KBM-7 (cell line): ENCODE measurements at regions not wholly inside any gene's neighbourhood (a gene's known extent, or its start where the extent isn't known, plus 50 kb on each side); places are given as distances from the start of the nearest gene placed in this dataset.
A peak's percentile ranks its signal among the peaks of the same experiment; 100 is the strongest.

ENCODE experiments used
- DNase-seq: peaks from one replicate; pipeline ENCODE4 v3.0.0-alpha.2; 2015
- in situ Hi-C: fragments of 300-500 bp; cut with MboI; formaldehyde crosslinking; loops from 2 replicates; pipeline ENCODE4 v1.14.3; 2020; ENCODE audit warnings: low sequenced_read_pairs, low pct_unique_long_range_greater_than_20kb, mixed read lengths

DNA sequence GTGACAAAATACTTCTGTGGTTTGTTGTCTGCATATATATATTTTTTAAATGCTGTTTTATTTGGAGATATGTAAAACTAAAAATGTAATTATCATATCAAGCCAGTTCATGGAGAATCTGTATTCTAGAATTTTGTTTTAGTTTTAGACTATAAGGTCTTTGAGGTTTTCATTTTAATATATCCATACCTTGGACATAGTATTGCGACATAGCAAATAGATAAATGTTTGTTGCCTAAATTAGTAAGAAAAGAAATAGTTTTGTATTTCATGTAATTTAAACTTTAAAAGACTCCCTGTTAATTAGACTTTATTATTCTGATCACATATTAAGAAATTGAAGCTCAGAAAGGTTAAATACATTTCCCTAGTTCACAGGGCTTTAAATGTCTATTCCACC lies 472.9 kb downstream of the GBA3 start:
- DNase-seq: no peak
- in situ Hi-C loops: no loop called here

DNA sequence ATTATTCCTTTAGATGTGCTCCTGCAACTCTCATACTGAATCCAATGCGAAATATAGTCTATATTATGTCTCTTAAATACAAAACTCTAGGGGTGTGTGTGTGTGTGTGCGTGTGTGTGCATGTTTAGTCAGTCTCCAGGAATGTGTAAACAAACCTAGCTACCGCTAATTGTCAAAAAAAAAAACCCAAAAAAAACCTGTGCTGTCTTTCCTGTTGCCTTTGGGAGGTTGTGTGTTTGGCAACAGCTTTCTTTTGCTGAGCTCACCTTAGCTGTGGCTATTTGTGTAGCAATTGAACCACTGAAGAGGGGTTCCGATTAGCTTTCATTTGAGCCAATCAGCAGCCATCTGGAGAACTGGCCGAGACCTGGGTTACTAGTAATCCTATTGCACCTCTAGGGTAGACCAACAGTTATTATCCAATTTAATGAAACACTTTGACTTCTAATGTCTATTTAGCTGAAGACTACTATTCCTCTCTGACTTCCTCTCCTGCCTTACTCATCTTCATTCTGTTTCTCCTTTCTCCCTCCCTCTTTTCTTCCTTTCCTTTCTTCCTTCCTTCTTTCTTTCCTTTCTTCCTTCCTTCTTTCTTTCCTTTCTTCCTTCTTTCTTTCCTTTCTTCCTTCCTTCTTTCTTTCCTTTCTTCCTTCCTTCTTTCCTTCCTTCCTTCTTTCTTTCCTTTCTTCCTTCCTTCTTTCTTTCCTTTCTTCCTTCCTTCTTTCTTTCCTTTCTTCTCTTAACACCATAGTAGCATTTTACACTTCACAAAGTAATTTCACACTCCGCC lies 471.1 kb downstream of the GBA3 start:
- in situ Hi-C loops: no loop called here
- no peak for DNase-seq

DNA sequence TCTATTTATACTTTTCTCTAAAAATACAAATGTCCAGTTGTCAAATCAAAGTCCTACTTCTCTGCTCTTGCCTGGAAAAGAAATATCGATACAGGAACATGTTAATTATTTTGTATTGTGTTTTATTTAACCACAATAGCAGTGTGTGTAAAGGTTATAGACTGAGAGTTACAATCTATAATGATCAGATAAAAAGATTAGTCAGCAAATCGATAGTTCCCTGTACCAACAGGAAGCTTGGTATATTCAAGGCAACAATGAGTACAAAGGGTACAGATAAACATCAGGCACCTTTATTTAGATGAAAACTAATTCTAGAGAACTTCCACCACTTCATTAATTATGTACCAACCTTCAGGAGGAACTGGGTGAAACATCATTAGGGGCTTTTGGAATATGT lies 469.5 kb downstream of the GBA3 start:
- DNase-seq: no peak
- in situ Hi-C loops: no loop called here

DNA sequence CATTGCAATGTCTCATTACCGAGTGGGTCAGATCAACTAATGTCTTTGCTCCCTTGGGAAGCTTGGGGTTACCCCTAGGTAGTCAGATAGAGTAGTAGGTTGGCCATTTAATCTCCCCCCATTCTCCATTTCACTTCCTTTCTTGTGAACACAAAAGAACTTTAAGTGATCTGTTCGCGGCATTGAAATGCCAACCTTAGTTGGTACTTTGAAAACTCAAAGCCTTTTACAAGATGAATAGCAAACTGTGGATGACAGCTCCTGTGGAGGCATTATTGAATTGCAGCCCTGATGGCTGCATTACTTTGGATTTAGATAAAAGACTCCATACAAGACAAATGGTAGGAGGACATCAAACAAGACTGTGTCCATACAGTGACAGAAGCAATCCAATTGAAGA lies 469.1 kb downstream of the GBA3 start:
- in situ Hi-C loops: no loop called here
- no peak for DNase-seq

DNA sequence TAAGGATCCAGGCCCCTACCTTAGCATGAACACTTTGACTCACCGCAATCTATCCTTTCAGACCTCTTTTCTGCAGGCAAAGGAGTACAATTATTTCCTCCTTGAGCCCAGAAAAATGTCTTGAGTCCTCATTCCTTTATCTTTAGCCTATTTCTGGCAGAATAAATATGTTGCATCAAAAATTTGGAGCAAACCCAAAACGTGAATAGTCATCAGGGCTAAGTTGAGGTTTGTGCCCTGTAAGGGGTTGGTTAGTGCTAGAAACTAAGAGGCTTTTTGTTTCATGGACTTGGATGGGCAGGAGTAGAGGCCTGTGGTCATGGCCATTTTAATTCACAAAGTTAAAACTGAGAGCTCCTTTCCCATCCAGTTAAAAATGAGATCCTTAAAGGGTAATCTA lies 460.3 kb downstream of the GBA3 start:
- in situ Hi-C loops: no loop called here
- DNase-seq: no peak

DNA sequence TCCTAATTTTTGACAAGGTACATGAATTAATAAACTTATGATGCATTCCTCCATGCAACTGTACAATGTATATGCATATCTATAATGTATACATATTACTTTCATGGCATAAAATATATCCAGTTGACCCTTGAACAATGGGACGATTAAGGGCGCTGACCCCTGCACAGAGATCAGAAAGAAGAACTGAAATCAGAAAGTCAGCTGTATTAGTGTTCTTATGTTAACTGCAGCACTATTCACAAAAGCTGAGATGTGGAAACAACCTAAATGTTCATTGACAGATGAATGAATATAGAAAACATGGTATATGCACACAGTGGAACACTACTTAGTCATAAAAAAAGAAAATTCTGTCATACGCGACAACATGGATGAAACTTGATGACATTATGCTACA lies 457.1 kb downstream of the GBA3 start:
- in situ Hi-C loops: no loop called here

DNA sequence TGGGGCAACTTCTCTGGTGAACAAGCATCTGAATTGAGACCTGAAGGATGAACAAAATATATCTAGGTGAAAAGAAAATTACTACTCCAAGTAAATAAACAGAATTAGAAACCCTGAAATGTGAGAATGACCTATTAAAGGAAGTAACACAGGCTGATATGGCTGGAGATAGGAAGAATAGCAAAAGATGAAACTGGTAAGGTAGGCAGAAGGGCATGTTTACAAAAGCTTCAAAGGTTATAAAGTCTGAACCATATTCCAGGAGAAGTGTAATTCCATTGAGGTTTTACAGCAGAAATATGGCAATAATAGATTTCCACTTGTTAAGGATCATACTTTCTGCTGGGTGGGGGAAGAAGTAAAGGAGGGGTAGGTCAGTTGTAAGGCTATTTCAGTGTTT lies 452.0 kb downstream of the GBA3 start:
- DNase-seq: no peak
- in situ Hi-C loops: no loop called here

More for the DNA sequence above, 457.1 kb downstream of the GBA3 start:
- DNase-seq: no peak

DNA sequence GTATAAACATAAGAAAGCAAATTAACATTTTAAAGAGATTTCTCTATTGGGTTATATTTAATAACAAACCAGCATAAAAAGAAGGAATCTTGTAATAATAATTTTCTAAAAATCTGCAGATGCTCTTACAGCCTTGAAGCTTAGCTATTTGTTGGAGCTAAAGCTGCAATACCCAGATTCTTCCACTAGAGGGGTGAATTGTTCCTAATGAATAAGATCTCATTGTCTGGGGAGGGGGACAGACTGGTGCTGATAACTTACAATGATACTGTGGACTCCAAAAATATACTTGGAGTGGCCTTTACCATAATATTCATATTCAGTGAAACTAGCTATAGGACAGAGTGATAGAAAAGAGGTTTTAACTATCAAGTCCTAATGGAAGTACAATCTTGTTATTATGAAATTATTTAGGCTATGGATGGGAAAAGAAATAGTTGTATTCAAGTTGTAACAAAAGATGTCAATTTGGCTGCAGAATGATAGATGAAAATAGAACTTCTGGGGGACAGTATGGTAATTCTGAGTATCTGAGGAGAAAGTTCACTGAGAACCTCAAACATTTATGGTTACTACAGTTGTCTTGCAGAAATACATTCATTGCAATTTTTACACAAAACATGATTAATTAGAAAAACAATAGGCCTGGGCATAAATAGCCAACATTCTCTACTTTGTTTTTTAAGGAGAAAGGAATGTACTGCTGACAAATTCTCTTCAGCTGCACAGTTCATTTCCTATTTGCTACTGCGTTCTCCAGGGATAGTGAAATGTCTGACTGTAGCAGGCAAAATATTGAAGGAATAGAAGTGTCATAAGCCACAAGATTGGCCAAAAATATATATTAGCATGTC lies 443.3 kb downstream of the GBA3 start:
- DNase-seq: peak; percentile 37
- in situ Hi-C loops: no loop called here

DNA sequence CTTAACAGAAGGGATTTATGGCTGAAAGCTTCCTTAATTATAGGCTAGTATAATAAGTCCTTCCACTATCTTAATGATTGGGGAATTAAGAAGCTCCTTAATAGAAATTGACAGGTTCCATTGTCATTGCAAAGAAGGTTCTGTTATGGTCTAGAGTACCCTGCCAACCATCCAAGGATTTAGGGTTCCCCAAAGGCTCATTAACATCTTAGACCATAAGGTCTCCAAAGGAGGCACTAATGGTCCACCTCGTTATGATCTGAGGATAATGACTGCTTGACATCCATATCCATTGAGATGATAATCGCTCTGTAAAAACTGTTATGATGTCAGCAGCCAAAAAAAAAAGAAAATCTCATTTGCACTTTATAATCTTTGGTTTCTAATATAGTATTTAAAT lies 441.6 kb downstream of the GBA3 start:
- in situ Hi-C loops: no loop called here
- no peak for DNase-seq

DNA sequence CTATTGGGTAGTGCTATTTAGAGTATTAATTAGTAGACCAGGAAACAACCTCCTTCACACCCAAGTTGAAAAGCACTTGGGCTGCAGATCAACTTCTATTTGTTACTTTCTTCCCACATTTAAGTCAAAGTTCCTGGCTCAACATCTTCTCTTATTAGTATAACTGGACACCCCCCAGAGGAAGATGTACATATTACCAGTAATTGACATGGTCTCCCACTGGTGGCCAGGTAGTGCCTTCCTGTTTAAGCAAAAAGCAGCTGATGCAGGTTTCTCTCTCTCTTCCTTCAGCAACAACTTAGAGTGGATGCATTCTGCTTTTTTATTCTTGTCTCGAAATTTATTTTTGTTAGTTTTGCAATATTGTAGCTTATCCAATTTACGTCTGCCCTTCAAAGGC lies 438.1 kb downstream of the GBA3 start:
- in situ Hi-C loops: no loop called here
- no peak for DNase-seq

DNA sequence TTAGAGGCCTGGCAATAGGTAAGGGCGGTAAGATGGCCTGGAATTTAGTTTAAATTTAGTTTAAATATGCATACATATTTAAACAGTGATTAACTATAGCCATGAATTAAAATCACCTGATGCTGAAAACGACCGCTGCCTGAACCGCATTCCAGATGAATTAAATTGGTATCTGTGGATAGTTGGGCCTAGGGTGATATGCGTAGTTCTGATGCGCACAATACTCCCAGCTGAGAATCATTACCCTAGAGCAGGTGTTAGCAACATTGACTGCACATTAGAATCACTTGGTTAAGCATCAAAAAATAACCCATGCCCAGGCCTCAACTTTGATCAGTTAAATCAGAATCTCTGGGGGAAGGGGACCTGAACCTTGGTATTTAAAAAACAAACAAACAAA lies 432.4 kb downstream of the GBA3 start:
- in situ Hi-C loops: no loop called here
- no peak for DNase-seq

DNA sequence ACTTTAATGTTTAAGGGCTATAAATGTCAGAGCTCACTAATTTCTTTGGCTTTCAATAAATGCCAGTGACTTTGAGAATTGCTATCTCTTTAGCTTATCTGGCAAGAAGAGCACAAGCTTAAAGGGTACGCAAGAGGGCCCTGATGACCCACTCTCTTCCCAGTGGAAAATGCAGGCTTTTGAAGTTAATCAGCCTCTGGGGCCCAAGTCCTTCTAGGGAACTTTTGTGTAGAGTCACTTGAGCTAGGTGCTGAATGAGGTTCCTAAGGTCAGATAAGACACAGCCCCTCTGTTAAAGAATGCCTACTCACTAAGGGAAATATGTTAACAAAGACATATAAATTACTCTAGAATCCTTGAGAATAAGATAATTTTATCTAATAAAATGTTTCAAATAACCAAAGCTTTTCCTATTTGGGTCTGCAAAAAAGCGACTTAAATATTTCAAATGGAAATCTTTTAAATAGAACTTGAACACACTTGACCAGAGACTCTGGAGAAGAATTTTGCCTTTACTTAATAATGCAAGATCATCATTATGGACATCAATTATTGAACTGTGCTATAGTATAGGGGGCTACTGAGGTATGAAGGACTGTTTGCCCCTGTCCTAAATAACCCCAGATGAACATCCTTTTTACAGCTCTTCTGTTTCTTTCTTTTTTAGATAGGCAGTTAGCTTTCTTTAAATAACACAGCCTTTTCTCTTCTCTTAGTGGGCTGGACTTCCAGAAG lies 430.1 kb downstream of the GBA3 start:
- no peak for DNase-seq
- in situ Hi-C loops: no loop called here

DNA sequence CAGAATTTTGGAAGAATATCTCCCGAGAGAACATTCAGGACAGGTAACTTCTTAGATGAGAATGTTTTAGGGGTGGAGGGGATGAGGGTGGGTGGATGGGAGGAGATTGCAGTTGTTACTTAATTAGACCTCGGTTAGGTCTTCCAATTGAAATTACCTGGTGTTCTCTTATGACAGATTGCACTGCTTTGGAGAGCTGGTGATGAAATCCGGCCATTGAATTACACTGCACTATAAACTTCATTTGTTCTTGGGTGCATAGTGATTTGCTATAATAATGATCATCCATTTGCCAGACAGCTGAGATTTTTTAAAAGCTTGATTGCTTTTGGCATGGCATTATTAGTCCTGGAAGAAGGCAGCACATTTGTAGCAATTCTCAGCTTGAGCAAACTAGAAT lies 427.6 kb downstream of the GBA3 start:
- DNase-seq: no peak
- in situ Hi-C loops: no loop called here

DNA sequence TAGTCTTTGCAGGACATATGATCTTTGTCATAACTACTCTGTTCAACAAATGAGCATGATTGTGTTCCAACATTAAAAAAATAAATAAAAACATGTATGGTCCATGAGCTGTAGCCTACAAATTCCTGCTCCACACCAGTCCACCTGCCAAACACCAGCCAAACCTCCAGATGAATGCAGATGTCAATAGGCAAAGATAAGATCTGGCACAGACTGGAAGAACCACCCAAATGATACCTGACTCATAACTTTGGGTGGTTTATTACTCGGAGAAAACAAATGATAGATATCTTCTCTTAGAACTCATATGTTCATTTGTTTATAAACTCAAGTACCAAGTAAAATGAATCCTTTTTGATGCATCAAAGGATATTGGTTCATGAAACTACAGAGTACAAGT lies 425.1 kb downstream of the GBA3 start:
- DNase-seq: no peak
- in situ Hi-C loops: no loop called here

DNA sequence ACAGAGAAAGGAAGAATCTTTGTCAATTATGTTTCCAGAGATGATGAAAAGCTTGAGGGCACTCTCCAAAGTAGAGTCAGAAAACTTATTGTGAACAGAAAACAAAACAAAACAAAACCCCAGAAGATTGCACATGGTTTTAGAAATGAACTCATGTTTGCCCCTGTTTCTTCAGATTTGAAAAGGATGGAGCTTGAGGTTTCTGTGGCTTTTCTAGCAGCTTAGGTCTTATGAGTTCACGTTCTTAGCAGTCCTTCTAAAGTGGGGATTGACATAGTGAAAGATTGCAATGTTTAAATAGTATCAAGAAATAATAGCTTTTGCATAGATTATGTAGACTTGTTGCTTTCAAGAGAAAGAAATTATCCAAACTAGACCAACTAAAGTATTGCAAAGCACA lies 421.8 kb downstream of the GBA3 start:
- in situ Hi-C loops: no loop called here
- no peak for DNase-seq

DNA sequence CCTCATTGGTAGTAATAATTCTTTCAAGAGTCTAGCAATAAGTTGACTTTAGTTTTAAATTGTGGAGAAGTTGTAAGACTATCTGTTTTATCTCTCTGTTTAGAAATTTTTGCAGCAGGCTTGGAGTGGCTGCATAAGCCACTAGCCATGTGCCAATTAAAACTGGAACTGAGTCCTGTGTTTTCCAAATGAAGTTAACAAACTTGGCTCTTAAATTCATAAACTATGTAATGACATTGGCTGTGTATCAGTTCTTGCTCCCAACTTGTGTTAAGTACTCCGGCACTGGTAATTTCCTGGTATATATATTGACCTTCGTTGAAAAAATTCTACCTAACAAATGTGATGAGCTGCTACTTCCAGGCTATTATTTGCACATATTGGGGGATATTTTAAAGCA lies 420.4 kb downstream of the GBA3 start:
- in situ Hi-C loops: no loop called here
- no peak for DNase-seq

DNA sequence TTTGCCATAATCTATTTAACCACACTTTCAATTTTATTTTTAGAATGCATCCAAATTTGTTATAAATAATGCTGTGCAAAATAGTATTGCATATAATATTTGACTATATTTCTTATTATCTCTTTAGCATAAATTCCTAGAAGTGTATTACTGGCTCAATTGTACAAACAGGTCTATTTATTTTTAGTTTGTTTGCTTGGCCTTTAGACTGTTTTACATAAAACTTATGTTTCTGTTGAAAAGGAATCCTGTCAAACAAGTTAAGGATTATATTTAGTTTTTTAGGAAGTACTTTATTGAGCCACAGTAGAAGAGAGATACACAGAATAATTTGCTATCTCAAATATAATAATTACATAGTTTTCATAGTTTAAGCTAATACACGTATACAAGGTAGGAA lies 413.8 kb downstream of the GBA3 start:
- in situ Hi-C loops: no loop called here
- DNase-seq: no peak

DNA sequence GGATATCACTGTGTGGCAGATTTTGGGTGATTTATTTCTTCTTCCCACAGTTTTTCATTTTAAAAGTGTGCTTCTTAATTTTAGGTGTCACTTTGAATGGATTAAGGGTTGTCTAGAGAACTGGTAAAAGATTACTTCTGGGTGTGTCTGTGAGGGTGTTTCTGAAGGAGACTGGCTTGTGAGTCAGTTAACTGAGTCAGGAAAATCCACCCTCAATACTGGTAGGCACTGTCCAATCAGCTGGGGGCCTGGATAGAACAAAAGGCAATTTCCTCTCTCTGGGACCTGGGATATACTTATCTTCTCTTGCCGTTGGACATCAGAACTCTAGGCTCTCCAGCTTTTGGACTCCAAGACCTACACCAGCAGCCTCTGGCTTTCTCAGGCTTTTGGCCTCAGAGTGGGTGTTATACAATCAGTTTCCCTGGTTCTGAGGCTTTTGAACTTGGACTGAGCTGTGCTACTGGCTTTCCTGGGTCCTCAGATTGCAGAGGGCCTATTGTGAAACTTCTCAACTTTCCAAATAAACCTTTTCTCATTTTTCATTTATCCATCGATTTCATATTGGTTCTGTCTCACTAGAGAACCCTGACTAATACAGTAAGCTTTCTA lies 413.1 kb downstream of the GBA3 start:
- DNase-seq: no peak
- in situ Hi-C loops: no loop called here

DNA sequence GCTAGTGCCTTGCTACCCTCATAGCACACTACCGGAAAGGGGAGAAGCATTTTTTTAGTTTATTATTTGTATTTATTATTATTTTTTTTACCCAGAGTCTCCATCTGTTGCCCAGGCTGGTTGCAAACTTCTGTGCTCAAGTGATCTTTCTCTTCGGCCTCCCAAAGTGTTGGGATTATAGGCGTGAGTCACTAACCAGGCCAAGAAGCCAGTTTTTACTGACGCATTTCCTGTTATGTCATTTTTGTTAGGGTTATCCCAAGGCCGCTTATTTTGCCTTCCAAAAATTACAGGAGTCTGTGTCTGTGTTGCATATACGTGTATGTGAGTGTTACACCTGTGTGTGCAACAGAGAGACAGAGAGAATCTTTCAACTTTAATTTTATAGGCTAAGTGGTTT lies 404.5 kb downstream of the GBA3 start:
- in situ Hi-C loops: no loop called here
- no peak for DNase-seq

DNA sequence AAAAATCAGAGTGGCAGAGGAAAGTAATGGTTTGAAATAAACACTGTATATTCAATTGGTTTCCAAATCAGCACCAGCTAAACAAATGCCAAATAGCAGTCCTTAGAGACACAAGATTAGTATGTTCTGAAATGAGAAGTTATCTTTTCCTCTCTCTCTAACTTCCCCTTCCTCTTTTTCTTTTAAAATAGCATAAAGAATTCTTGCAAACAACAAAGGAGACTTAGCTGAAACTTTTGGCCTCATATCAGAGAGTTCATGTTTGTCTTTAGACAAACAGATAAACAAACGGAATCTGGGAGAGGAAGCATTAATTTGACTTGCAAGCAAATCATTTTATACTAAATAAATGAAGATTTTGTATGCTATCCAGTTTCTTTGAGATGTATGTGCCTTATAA lies 399.0 kb downstream of the GBA3 start:
- peak; percentile 8 for DNase-seq

More for the DNA sequence above, 399.0 kb downstream of the GBA3 start:
- in situ Hi-C loops: no loop called here
